K562 (cell line): ENCODE measurements at regions not wholly inside any gene's neighbourhood (a gene's known extent, or its start where the extent isn't known, plus 50 kb on each side); places are given as distances from the start of the nearest gene placed in this dataset.

Source experiments
- ATAC-seq: fragments of 200-7000 bp; cut with Tn5 transposase; 3 replicates; pipeline ENCODE4 v1.9.1; 2020; ENCODE audit warnings: moderate library complexity
- BruUV-seq: library from RNA; stranded (reverse); fragments of 400-500 nt; replicated peaks from 2 replicates; lab custom pipeline; 2021; lab: Mats Ljungman, UMichigan
- CTCF ChIA-PET: fragments of 300-600 bp; formaldehyde crosslinking; extraction: SDS; loops from one replicate; lab custom pipeline; 2021; ENCODE audit warnings: low intra/inter-chr PET ratio; lab: Yijun Ruan, JAX
- POLR2A ChIA-PET: fragments of 300-600, 350-650 bp; sonication (Branson Sonifier 250); formaldehyde crosslinking; extraction: SDS; loops from one replicate; lab custom pipeline; 2021; ENCODE audit warnings: antibody characterized with exemption, inconsistent platforms; lab: Yijun Ruan, JAX
- DNase-seq, 4 experiments: peaks; one replicate each; pipeline versions ENCODE4 v3.0.0 to v3.0.0-alpha.2; 2011 to 2018; ENCODE audit warnings: low spot score in 3 of 4, mixed read lengths in 3 of 4; ENCODE audit errors: extremely low read depth in 1 of 4
- FAIRE-seq: peaks from 2 replicates; lab custom pipeline; 2011; peaks lifted over from hg19 to GRCh38; lab: Jason Lieb, UNC
- H2AFZ ChIP-seq: 2 replicates; pipeline ENCODE4 v1.6.0; 2011; ENCODE audit warnings: low read depth, low read length, control low read depth, inconsistent platforms
- H3K27ac ChIP-seq: fragments of 200-600 bp; 3 replicates; pipeline ENCODE4 v1.8.0; 2011; ENCODE audit warnings: low read depth, mild to moderate bottlenecking, control low read depth, inconsistent platforms, low read length, moderate library complexity, mixed read lengths; ENCODE audit errors: extremely low read depth
- H3K27me3 ChIP-seq, 2 experiments: fragments of 300-600 bp in 1 of 2; 2 replicates in 1 of 2; 3 replicates in 1 of 2; pipeline versions ENCODE4 v1.6.0 to v1.8.0; 2011; ENCODE audit warnings: inconsistent platforms in 2 of 2, low read length in 2 of 2, mild to moderate bottlenecking in 1 of 2, mixed read lengths in 1 of 2, moderate library complexity in 1 of 2; ENCODE audit not compliant: control insufficient read depth in 2 of 2, insufficient read depth in 2 of 2
- H3K36me3 ChIP-seq: fragments of 300-600 bp; 3 replicates; pipeline ENCODE4 v1.8.0; 2011; ENCODE audit warnings: mild to moderate bottlenecking, low read length, inconsistent platforms; ENCODE audit not compliant: control insufficient read depth, insufficient read depth
- H3K4me1 ChIP-seq, 2 experiments: fragments of 200-600 bp in 1 of 2; replicated peaks in 1 of 2; 2 replicates in 1 of 2; 3 replicates in 1 of 2; pipeline versions ENCODE4 v1.5.1 to v1.8.0; 2011; ENCODE audit warnings: inconsistent platforms in 2 of 2, low read length in 2 of 2, mild to moderate bottlenecking in 1 of 2, mixed read lengths in 1 of 2, moderate library complexity in 1 of 2; ENCODE audit not compliant: control insufficient read depth in 2 of 2, insufficient read depth in 2 of 2
- H3K4me2 ChIP-seq: 2 replicates; pipeline ENCODE4 v1.6.1; 2011; ENCODE audit warnings: low read length, control low read depth, inconsistent platforms, mixed read lengths; ENCODE audit not compliant: insufficient read depth
- H3K4me3 ChIP-seq: fragments of 200-600 bp; sonication (generic), shearing (Covaris generic); 2 replicates; pipeline ENCODE4 v1.5.1; 2016; ENCODE audit warnings: control low read depth, inconsistent platforms
- H3K79me2 ChIP-seq: fragments of 200-600 bp; 3 replicates; pipeline ENCODE4 v1.8.0; 2011; ENCODE audit warnings: low read length, inconsistent platforms; ENCODE audit not compliant: control insufficient read depth, insufficient read depth
- H3K9ac ChIP-seq, 2 experiments: 2 replicates each; pipeline versions ENCODE4 v1.6.0 to v1.6.1; 2011; ENCODE audit warnings: low read depth in 2 of 2, low read length in 2 of 2, control low read depth in 1 of 2, inconsistent platforms in 1 of 2, mild to moderate bottlenecking in 1 of 2, mixed read lengths in 1 of 2; ENCODE audit not compliant: insufficient read depth in 1 of 2
- H3K9me1 ChIP-seq: one replicate; pipeline ENCODE4 v1.6.0; 2011; ENCODE audit warnings: inconsistent platforms, mild to moderate bottlenecking, low read length, moderate library complexity; ENCODE audit not compliant: control insufficient read depth, insufficient read depth
- H3K9me3 ChIP-seq: replicated peaks from 2 replicates; pipeline ENCODE4 v1.5.1; 2011; ENCODE audit warnings: low read depth, low read length, inconsistent platforms; ENCODE audit not compliant: control insufficient read depth, insufficient read depth
- H4K20me1 ChIP-seq: replicated peaks from 2 replicates; pipeline ENCODE4 v1.6.1; 2011; ENCODE audit warnings: low read length, inconsistent platforms, mixed read lengths; ENCODE audit not compliant: control insufficient read depth, insufficient read depth
- ARHGAP35 ChIP-seq: fragments of 450-650 bp; IDR thresholded peaks from 2 replicates; pipeline ENCODE4 v1.6.1; 2018; ENCODE audit not compliant: partially characterized antibody
- CBFB ChIP-seq: sonication (generic); formaldehyde crosslinking; IDR thresholded peaks from 2 replicates; pipeline ENCODE4 v1.4.0; 2020; ENCODE audit warnings: mild to moderate bottlenecking, missing genetic modification reagents
- ELF2 ChIP-seq: fragments of 250-450 bp; sonication (Bioruptor Pico); IDR thresholded peaks from 2 replicates; pipeline ENCODE4 v1.5.0; 2021; ENCODE audit warnings: mild to moderate bottlenecking
- EP400 ChIP-seq: fragments of 450-650 bp; IDR thresholded peaks from 2 replicates; pipeline ENCODE4 v1.6.1; 2017; ENCODE audit warnings: antibody characterized with exemption, mild to moderate bottlenecking, moderate library complexity
- HOXB6 ChIP-seq: fragments of 250-450 bp; sonication (Bioruptor Pico); IDR thresholded peaks from 2 replicates; pipeline ENCODE4 v1.5.1; 2022; ENCODE audit warnings: mild to moderate bottlenecking, borderline replicate concordance
- ILK ChIP-seq: fragments of 450-650 bp; IDR thresholded peaks from 2 replicates; pipeline ENCODE4 v1.6.1; 2016; ENCODE audit warnings: missing genetic modification characterization, low read depth, mild to moderate bottlenecking, missing compliant biosample characterization, moderate library complexity, borderline replicate concordance
- SIRT6 ChIP-seq: IDR thresholded peaks from one replicate; pipeline ENCODE4 v1.6.1; 2012; ENCODE audit warnings: low read depth, mild to moderate bottlenecking, control low read depth, inconsistent platforms, low read length, moderate library complexity
- TAF15 ChIP-seq: fragments of 200-400 bp; formaldehyde crosslinking; IDR thresholded peaks from 2 replicates; pipeline ENCODE4 v1.6.1; 2017; ENCODE audit warnings: mild to moderate bottlenecking, low read depth, low read length, moderate library complexity
- TARDBP ChIP-seq: fragments of 450-650 bp; IDR thresholded peaks from 2 replicates; pipeline ENCODE4 v1.6.1; 2016
- ZHX1 ChIP-seq: fragments of 150-350 bp; conservative IDR thresholded peaks from 2 replicates; pipeline ENCODE4 v1.6.1; 2014; ENCODE audit warnings: low read length
- ZNF12 ChIP-seq: sonication (generic); formaldehyde crosslinking; IDR thresholded peaks from 2 replicates; pipeline ENCODE4 v1.4.0; 2020; ENCODE audit warnings: mild to moderate bottlenecking, missing genetic modification reagents
- ZSCAN32 ChIP-seq: fragments of 450-650 bp; formaldehyde crosslinking; IDR thresholded peaks from 2 replicates; pipeline ENCODE4 v1.4.0; 2020; ENCODE audit warnings: mild to moderate bottlenecking, moderate library complexity
- WGBS: fragments of 100-300 bp; shearing (Covaris generic); methylation state at CpG from one replicate; pipeline ENCODE4 v1.1.6; 2016; ENCODE audit warnings: low coverage, mixed read lengths; ENCODE audit not compliant: insufficient coverage; ENCODE audit errors: missing lambda C conversion rate; 5-methylcytosine and 5-hydroxymethylcytosine counted together
- in situ Hi-C: fragments of 300-500 bp; cut with MboI; formaldehyde crosslinking; loops from 4 replicates; pipeline ENCODE4 v1.15.0; 2018; ENCODE audit warnings: inconsistent platforms, mixed read lengths
- intact Hi-C: fragments of 100-400 bp; cut with micrococcal nuclease; formaldehyde crosslinking; loops from 2 replicates; pipeline ENCODE4 v1.14.2; 2022
- TF ChIP-seq, protein P1 (sequence below): fragments of 450-650 bp; IDR thresholded peaks from 2 replicates; pipeline ENCODE4 v1.6.1; 2014; ENCODE audit warnings: low read depth, mild to moderate bottlenecking, moderate library complexity, borderline replicate concordance

DNA sequence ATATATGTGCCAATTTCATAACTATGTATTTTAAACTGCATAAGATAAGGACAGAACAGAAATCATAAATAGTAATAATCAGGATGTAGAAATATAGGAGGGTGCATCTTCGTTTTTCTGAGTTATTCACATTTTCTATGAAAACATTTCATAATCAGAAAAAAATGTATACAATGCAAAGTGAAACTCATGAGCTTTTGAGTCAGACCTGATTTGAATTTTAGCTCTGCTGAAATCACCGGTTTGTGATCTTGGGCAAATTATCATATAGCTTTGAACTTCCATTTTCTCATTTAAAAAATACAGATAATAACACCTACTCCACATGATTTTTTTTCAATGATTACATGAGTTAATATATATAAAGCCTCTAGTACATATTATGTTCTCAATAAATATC, 106.9 kb downstream of the KDR start (continued):
- TF ChIP-seq TAF15 (no peak), TARDBP (no peak), ZNF12 (CRISPR knock-in tag) (no peak), HOXB6 (no peak), ELF2 (CRISPR knock-in tag) (no peak), ILK (no peak), ARHGAP35 (no peak), ZHX1 (no peak)
- TF ChIP-seq, all 486 proteins: peak for 0

DNA sequence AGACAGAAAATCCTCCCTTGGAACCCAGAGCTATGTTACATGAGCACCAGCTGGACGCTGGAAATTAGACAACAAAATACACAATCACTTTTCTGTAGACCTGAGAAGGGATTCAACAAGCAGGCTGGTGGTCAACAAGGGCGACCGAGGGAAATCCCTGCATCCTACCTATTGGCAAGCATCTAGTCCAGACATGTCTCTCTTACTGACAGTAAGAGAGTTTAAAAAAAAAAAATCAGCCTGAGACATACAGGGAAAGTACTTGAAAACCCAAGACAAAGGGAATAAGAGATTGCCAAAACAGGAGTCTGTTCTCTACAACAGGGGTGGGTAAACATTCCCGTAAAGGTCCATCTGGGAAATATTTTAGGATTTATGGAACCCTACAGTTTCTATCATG, 108.0 kb downstream of the KDR start:
- ChIA-PET CTCF (no interaction called here), POLR2A (no interaction called here)
- H3K9me3 ChIP-seq: no peaks in the 10 kb centered on the region
- FAIRE-seq: no peak
- BruUV-seq: no TSS peak
- ATAC-seq: no peak
- H3K4me3 ChIP-seq: no peak overlapping the region
- H4K20me1 ChIP-seq: no peaks in the 10 kb centered on the region
- H3K4me1 ChIP-seq: no peaks in the 10 kb centered on the region
- TF ChIP-seq SIRT6 (no peak), EP400 (no peak), CBFB (CRISPR knock-in tag) (no peak), ZSCAN32 (no peak)
- TF ChIP-seq, protein P1, sequence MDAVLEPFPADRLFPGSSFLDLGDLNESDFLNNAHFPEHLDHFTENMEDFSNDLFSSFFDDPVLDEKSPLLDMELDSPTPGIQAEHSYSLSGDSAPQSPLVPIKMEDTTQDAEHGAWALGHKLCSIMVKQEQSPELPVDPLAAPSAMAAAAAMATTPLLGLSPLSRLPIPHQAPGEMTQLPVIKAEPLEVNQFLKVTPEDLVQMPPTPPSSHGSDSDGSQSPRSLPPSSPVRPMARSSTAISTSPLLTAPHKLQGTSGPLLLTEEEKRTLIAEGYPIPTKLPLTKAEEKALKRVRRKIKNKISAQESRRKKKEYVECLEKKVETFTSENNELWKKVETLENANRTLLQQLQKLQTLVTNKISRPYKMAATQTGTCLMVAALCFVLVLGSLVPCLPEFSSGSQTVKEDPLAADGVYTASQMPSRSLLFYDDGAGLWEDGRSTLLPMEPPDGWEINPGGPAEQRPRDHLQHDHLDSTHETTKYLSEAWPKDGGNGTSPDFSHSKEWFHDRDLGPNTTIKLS: no peak
- no peak overlapping the region for H3K9ac ChIP-seq
- H3K4me2 ChIP-seq: no peak overlapping the region
- in situ Hi-C loops (no loop called here), intact Hi-C loops (no loop called here)
- WGBS: 1% methylated on average over 4 of the region's 4 CpGs
- H3K27ac ChIP-seq: no peak overlapping the region
- H3K79me2 ChIP-seq: no peaks in the 10 kb centered on the region
- no peak for DNase-seq
- H3K9me1 ChIP-seq: no peaks in the 10 kb centered on the region
- H2AFZ ChIP-seq: no peak overlapping the region
- H3K27me3 ChIP-seq: no peaks in the 10 kb centered on the region; a peak in 1 of 5 replicates
- H3K36me3 ChIP-seq: no peaks in the 10 kb centered on the region
